ENCODE measurements at regions not wholly inside any gene's neighbourhood (a gene's known extent, or its start where the extent isn't known, plus 50 kb on each side); places are given as distances from the start of the nearest gene placed in this dataset.

- no peak for TF ChIP-seq EP300 (IDR thresholded peaks at IDR 0.05)
- TF ChIP-seq, protein P1, sequence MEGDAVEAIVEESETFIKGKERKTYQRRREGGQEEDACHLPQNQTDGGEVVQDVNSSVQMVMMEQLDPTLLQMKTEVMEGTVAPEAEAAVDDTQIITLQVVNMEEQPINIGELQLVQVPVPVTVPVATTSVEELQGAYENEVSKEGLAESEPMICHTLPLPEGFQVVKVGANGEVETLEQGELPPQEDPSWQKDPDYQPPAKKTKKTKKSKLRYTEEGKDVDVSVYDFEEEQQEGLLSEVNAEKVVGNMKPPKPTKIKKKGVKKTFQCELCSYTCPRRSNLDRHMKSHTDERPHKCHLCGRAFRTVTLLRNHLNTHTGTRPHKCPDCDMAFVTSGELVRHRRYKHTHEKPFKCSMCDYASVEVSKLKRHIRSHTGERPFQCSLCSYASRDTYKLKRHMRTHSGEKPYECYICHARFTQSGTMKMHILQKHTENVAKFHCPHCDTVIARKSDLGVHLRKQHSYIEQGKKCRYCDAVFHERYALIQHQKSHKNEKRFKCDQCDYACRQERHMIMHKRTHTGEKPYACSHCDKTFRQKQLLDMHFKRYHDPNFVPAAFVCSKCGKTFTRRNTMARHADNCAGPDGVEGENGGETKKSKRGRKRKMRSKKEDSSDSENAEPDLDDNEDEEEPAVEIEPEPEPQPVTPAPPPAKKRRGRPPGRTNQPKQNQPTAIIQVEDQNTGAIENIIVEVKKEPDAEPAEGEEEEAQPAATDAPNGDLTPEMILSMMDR (IDR thresholded peaks at IDR 0.05): no peak
- TF ChIP-seq POLR2A (IDR thresholded peaks at IDR 0.05): no peak
These were observed 250.2 kb upstream of the MEX3C start for GRCh38 chr18:51447351-51448342.

All from ovary (tissue), 3 donors.